ENCODE measurements at regions not wholly inside any gene's neighbourhood (a gene's known extent, or its start where the extent isn't known, plus 50 kb on each side); places are given as distances from the start of the nearest gene placed in this dataset.

GRCh38 chr1:79090985-79091384, 84.5 kb upstream of the ADGRL4 start (continued):
- TF ChIP-seq USF2 (IDR thresholded peaks at IDR 0.05; ENCODE audit: low read length) (no peak), TCF12 (IDR thresholded peaks at IDR 0.05; ENCODE audit: low read depth, low read length) (no peak), TBP (IDR thresholded peaks at IDR 0.05; ENCODE audit: low read depth, low read length) (no peak), SUZ12 (IDR thresholded peaks at IDR 0.05; ENCODE audit: low read length) (no peak), MAX (IDR thresholded peaks at IDR 0.05) (no peak), SP1 (IDR thresholded peaks at IDR 0.05; ENCODE audit: low read depth, low read length) (no peak), RFX5 (IDR thresholded peaks at IDR 0.05; ENCODE audit: borderline replicate concordance, low read depth, low read length) (no peak), JUND (IDR thresholded peaks at IDR 0.05; ENCODE audit: low read length) (no peak)

Data from H1 (cell line).